Activated naive CD8-positive, alpha-beta T cell treated with anti-CD3 and anti-CD28 coated beads for 36 hours (primary cell): ENCODE measurements at regions not wholly inside any gene's neighbourhood (a gene's known extent, or its start where the extent isn't known, plus 50 kb on each side); places are given as distances from the start of the nearest gene placed in this dataset.

ENCODE experiments used
- DNase-seq: peaks from one replicate; pipeline ENCODE4 v3.0.0; 2021
- H3K27ac Mint-ChIP-seq: one replicate; pipeline ENCODE4 v1.8.0; 2022; ENCODE audit warnings: mild to moderate bottlenecking, moderate library complexity, mixed read lengths
- H3K27me3 Mint-ChIP-seq: one replicate; pipeline ENCODE4 v1.8.0; 2022; ENCODE audit warnings: mild to moderate bottlenecking, mixed read lengths
- H3K36me3 Mint-ChIP-seq: one replicate; pipeline ENCODE4 v1.8.0; 2021; ENCODE audit warnings: mild to moderate bottlenecking, mixed read lengths
- H3K4me1 Mint-ChIP-seq: one replicate; pipeline ENCODE4 v1.8.0; 2021; ENCODE audit warnings: mixed read lengths
- H3K4me3 Mint-ChIP-seq: one replicate; pipeline ENCODE4 v1.8.0; 2022; ENCODE audit warnings: mild to moderate bottlenecking, moderate library complexity, mixed read lengths
- H3K9me3 Mint-ChIP-seq: one replicate; pipeline ENCODE4 v1.8.0; 2022; ENCODE audit warnings: mixed read lengths

DNA sequence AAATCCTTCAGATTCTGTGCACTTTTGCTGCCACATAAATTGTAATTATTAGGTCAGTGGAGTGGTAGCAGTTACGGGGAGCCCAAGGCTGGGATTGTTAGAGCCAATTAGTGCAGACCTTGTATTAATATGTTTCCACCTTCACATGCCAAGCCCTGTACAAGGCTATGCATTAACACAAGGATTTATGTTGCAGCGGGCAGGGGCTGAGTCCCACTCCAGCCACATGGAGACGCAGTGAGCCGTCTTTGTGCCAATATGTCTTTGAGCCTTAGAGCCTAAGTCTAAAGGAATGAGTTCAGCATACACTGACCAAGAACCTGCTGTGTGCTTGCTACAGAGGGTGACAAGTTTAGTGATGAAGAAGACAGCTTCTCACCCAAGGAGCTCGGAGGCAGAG is 238.2 kb downstream of the TSN start:
- no peak overlapping the region for H3K4me3 Mint-ChIP-seq
- no peak for DNase-seq
- no peaks in the 10 kb centered on the region for H3K9me3 Mint-ChIP-seq
- no peaks in the 10 kb centered on the region for H3K36me3 Mint-ChIP-seq
- H3K27ac Mint-ChIP-seq: no peak overlapping the region
- H3K4me1 Mint-ChIP-seq: peaks cover 5% of the 10 kb centered on the region
- H3K27me3 Mint-ChIP-seq: no peaks in the 10 kb centered on the region

DNA sequence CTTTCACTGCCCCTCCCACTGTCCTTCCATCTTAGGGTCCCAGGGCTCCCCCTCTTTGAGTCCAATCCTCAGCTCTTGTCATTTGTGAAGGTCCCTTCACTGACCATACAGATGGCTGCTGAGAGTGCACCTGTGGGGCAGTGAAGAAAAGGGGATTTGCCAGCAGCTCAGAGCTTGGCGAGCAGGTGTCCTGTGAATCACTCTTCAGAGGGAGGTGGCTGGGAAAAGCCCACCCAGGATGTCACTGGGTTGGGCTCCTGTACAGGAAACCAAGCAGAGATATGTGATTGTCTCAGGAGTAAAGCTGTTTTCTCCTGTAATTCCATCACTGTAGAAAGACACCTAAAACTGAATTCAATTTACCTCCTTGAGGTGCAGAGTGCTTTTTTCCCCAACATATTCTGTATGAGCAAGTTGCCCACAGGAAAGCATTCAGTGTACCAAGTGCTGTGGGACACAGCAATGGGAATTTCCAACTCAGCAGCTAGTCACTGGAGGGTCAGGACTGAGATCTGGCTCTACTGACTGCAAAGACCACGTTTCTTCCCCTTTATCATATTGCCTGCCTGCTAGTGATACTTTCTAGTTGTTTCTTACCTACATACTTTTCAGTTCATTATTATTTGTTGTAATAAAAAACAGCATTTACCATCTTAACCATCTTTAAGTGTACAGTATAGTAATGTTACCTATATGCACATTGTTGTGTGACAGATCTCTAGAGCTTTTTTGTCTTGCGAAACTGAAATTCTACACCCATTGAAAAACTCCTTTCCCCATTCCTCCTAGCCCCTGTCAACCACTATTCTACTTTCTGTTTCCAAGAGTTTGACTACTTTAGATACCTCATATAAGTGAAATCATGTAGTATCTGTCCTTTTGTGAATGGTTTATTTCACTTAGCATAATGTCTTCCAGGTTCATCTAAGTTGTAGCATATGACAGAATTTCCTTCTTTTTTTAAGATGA is 239.1 kb downstream of the TSN start:
- Mint-ChIP-seq H3K9me3 (no peaks in the 10 kb centered on the region), H3K4me3 (no peak overlapping the region), H3K36me3 (no peaks in the 10 kb centered on the region), H3K4me1 (peaks cover 5% of the 10 kb centered on the region), H3K27me3 (no peaks in the 10 kb centered on the region), H3K27ac (no peak overlapping the region)
- DNase-seq: no peak

DNA sequence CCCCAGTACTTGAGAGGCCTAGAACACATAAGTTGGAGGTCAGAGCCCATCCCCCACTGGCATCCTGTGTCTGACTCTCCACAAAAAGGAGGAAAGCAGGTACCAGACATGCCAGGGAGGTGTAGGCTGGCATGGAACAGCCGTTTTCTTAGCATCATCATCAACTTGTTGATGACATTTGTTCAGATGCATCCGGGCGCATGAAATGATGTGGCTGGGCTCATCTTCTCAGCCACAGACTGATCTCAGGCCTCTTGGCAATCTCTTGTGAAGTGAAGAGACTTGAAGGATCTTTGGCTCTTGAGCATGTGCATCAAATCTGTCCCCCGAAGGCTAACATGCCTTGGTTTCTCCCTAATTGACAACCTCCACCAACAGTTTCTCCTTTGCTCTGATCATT is 243.3 kb downstream of the TSN start:
- Mint-ChIP-seq H3K9me3 (no peaks in the 10 kb centered on the region), H3K36me3 (no peaks in the 10 kb centered on the region), H3K4me3 (no peak overlapping the region), H3K27me3 (no peaks in the 10 kb centered on the region), H3K4me1 (peaks cover 5% of the 10 kb centered on the region), H3K27ac (no peak overlapping the region)
- no peak for DNase-seq

DNA sequence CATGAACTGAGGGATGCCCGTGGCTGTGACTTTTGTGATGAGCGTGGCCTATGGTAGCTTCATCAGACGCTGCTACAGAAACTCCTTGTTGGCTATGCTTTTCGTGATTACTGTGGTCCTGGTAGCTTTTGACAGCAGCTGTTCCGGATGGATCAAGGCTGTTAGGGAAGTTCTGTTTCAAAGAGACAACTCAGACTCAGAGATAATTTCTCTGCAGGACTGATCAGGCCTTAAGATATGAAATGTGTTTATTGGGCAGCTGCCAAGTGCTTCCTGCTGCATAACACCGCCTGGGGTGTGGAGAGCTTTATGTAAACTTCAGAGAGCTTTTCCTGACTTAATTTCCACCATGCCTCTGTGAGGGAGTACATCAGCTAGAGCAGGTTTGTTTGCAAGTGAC is 243.8 kb downstream of the TSN start:
- Mint-ChIP-seq H3K4me1 (peaks cover 5% of the 10 kb centered on the region), H3K36me3 (no peaks in the 10 kb centered on the region), H3K4me3 (no peak overlapping the region), H3K27ac (no peak overlapping the region), H3K27me3 (no peaks in the 10 kb centered on the region), H3K9me3 (no peaks in the 10 kb centered on the region)
- DNase-seq: no peak

DNA sequence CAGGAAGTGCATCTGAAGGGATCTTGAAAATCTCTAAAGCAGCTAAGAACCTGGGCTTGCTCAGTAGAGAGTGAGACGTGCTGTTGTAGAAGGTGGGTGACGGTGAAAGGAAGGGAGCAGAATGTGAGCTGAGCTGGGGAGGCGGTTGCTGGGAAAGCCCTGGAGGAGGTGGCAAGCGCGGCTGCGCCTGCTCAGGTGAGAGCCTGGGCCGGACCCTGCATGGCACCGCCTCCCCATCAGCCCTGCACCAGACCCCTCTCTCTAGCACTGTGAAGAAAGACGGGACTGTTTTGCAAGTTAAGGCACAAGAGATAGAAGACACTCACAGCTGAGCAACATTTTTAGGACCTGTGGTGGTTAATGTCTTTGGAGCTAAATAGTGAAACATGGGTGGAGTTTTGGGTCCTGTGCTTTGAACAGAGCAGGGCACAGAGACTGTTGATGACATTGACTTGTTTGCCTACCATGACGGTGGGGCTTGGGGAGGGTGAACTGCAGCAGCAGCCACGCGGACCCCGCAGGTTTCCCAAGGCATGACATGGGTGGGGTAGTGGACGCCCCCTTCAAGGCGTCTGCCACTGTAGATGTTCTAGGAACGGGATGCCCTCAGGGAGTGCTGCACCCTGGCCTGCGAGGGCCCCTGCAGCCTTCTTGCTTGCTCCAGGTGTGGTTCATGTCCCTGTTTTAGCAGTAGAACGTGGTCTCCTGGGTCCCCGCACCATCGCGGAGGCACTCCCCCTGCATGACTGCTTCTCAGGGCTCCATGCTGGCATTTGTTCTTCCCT is 245.3 kb downstream of the TSN start:
- Mint-ChIP-seq H3K9me3 (no peaks in the 10 kb centered on the region), H3K36me3 (no peaks in the 10 kb centered on the region), H3K27me3 (no peaks in the 10 kb centered on the region), H3K27ac (no peak overlapping the region), H3K4me1 (no peaks in the 10 kb centered on the region), H3K4me3 (no peak overlapping the region)
- no peak for DNase-seq

DNA sequence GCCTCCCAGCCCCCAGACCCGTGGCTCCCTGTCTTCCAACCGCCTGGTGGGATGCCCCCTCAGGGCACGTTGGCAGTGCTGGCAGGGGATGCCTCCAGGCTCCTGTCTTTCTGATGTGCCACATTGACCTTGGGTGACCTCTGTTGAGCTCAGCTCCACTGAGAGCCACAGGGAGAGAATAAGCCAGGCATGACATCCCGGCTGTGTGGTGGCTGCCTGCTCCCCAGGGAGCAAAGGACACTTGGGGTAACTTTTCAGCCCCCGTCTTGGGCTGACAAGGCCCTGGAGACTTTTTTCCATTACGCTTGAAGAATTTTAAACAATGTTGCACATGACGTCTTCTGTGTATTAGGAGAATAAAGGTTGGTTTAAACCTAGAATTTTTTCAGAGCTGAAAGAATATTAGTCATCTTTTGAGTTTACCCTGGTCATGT is 246.0 kb downstream of the TSN start:
- no peaks in the 10 kb centered on the region for H3K36me3 Mint-ChIP-seq
- no peaks in the 10 kb centered on the region for H3K9me3 Mint-ChIP-seq
- H3K27me3 Mint-ChIP-seq: no peaks in the 10 kb centered on the region
- no peak overlapping the region for H3K27ac Mint-ChIP-seq
- H3K4me3 Mint-ChIP-seq: no peak overlapping the region
- no peaks in the 10 kb centered on the region for H3K4me1 Mint-ChIP-seq
- DNase-seq: no peak

DNA sequence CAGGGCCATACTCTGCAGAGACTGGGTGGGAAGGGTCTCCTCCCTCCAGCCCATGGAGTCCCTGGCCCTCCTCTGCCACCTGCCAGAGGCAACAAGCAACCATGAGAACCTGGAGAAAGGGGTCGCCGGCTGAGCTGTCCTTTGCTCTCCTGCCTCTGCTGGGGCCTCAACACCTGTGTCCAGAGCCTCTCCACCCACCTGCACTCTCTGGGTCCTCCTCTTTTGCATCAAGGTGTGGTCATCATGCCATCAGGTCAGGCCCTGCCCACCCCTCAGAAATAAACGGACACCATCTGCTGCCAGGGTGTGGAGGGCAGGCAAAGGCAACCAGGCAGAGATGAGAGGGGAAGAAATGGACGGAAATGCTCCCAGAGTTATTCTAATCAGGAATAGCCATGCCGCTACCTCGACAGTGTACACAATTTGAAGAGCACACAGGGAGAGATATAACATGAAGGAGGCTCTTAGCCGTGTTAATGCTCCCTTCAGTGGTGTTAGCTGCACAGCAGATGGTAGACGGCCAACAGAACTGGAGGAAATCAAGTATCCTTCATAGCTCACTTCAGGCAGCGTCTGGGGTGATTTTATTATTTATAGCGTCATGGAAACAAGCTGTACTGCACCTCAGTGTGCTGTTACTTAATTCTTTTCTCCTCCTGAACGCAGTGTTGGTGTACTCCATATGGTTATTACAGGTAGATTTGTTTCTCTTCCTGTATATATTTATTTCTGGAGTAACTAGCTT is 247.9 kb downstream of the TSN start:
- Mint-ChIP-seq H3K36me3 (no peaks in the 10 kb centered on the region), H3K27me3 (no peaks in the 10 kb centered on the region), H3K9me3 (no peaks in the 10 kb centered on the region), H3K27ac (no peak overlapping the region), H3K4me3 (no peak overlapping the region), H3K4me1 (no peaks in the 10 kb centered on the region)
- no peak for DNase-seq

DNA sequence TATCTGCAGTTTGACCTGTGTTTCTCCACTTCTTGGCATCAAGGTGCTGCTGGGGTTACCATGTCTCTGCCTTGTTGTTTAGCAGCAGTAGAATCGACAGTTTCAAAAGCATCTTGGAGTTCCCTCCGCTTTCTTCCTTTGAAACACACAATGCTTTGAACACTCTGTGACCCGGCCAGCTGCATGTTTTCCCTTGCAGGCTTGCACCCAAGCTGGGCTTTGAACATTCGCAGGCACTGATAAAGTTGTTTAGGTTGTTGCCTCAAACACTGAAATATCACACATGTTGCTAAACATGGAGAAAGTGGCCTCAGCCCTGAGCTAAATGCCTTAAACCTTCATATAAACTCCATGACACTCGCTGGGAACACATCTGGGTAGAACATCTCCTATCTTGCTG is 251.7 kb downstream of the TSN start:
- Mint-ChIP-seq H3K4me3 (no peak overlapping the region), H3K36me3 (no peaks in the 10 kb centered on the region), H3K27me3 (no peaks in the 10 kb centered on the region), H3K9me3 (no peaks in the 10 kb centered on the region), H3K27ac (no peak overlapping the region), H3K4me1 (no peaks in the 10 kb centered on the region)
- no peak for DNase-seq

DNA sequence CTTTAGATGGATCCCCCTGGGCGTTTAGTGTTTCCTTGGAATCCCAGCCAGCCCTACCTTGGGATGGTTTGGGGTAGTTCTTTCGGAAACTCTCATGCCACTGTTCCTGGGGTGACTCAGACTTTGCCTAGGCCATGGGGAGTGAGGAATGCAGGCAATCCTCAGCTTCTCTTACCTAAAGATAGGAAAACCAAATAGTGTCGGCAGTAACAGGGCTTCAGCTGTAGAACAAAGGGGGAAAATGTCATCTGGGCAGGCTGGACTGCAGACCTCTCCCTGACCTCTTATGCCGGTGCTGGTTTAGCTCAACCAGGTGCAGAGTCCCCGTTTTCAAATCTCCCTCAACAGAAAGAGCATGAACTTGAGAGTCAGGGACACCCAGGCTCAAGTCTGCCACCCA is 252.1 kb downstream of the TSN start:
- Mint-ChIP-seq H3K4me3 (no peak overlapping the region), H3K27me3 (no peaks in the 10 kb centered on the region), H3K27ac (no peak overlapping the region), H3K4me1 (no peaks in the 10 kb centered on the region), H3K9me3 (no peaks in the 10 kb centered on the region), H3K36me3 (no peaks in the 10 kb centered on the region)
- DNase-seq: no peak

DNA sequence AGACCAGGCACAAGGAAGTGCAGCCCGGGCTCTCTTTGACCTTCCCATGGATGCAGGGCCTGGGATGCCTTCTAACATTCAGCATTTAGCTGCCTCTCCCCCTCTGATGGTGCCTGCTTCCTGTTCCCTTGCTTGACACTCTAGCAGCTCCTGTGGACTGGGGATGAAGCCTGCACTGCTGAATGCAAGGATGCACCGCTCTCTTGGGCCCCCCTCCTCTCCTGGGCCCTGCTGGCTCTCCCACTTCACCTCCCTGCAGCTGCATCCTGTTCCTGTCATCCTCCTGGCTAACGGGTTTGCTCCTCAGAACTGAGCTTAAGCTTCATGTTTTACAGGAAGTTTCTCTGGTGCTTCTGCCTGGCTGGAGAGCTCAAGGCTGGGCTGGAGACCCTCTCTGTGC is 254.1 kb downstream of the TSN start:
- no peak for DNase-seq
- no peaks in the 10 kb centered on the region for H3K36me3 Mint-ChIP-seq
- no peaks in the 10 kb centered on the region for H3K4me1 Mint-ChIP-seq
- H3K27me3 Mint-ChIP-seq: no peaks in the 10 kb centered on the region
- no peak overlapping the region for H3K4me3 Mint-ChIP-seq
- H3K9me3 Mint-ChIP-seq: peaks cover 1% of the 10 kb centered on the region
- H3K27ac Mint-ChIP-seq: no peak overlapping the region

DNA sequence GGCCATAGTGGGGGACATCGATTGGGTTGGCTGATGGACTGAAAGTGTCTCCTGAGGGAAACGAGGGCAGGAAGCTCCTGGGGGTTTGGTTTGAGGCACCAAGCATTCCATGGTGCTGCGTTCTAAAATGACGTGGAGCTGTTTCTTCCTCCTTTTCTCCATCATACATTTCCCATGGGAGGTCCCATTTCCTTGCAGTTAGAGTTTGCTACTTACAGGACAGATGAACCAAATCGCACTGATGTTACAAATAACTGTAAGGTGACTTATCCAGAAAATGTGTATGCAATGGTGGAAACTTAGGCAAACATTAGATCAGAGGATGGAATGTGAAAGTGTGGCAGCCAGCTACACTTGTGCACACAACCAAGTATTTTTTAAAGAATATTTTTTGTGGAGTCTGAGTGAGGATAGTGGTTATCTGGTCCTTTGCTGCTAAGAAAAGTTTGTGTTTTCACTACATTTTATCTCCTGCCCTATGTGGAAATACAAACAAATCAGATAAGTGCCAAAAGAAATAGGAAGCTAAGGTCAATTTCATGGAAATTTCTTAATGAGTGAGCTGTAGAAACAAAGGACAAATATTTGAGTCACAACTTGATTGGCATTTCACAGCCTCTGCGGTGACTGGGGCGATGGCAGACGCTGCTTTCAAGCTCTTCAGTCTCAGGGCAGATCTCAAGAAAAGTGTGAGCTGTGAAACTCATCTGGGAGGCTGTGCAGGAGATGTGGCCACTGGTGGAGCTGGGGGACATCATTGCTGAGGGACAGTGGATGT is 256.2 kb downstream of the TSN start:
- Mint-ChIP-seq H3K36me3 (no peaks in the 10 kb centered on the region), H3K27me3 (no peaks in the 10 kb centered on the region), H3K4me1 (no peaks in the 10 kb centered on the region), H3K27ac (no peak overlapping the region), H3K9me3 (peaks cover 1% of the 10 kb centered on the region), H3K4me3 (no peak overlapping the region)
- no peak for DNase-seq

DNA sequence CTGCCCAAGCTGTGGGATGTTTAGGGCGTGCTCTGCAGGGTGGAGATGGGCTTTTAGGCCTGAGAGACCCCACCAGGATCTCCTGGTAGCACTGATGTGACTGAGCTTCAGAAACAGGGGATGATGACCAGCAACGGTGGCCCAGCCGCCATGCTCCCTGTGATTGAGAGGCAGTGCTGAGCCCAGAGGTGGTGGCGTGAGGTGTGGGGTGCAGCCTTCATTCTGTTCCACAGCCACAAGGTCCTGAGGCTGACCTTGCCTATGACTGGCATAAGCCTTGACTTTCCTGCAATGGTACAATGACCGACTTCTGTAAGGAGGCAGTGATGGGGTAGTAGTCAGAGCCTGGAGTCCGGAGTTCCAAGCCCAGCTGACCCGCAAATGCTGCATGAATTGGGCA is 263.3 kb downstream of the TSN start:
- Mint-ChIP-seq H3K9me3 (peaks cover 1% of the 10 kb centered on the region), H3K4me1 (no peaks in the 10 kb centered on the region), H3K27ac (no peak overlapping the region), H3K36me3 (no peaks in the 10 kb centered on the region), H3K4me3 (no peak overlapping the region), H3K27me3 (peaks cover 9% of the 10 kb centered on the region)
- no peak for DNase-seq

DNA sequence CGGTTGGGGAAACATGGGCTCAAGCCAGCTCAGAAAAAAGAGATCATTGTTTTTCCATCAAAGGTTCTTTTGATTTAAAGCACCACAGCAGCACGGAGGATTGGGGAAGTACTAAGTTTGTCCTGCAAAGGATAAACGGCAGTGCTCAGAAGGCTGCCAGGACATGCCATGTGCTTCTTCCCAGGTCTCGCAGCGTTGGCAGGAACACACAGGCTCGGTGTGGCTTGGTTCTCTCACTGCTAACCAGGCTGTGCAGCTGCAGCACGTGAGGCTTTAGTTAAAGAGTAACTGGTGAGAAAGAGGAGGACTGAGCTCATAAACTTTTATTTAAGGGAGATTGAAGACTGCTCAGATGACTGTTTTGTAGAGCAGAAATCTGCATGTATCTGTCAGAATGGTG is 264.3 kb downstream of the TSN start:
- peaks cover 9% of the 10 kb centered on the region for H3K27me3 Mint-ChIP-seq
- H3K4me1 Mint-ChIP-seq: no peaks in the 10 kb centered on the region
- no peak for DNase-seq
- no peaks in the 10 kb centered on the region for H3K9me3 Mint-ChIP-seq
- no peak overlapping the region for H3K27ac Mint-ChIP-seq
- H3K4me3 Mint-ChIP-seq: no peak overlapping the region
- H3K36me3 Mint-ChIP-seq: no peaks in the 10 kb centered on the region

DNA sequence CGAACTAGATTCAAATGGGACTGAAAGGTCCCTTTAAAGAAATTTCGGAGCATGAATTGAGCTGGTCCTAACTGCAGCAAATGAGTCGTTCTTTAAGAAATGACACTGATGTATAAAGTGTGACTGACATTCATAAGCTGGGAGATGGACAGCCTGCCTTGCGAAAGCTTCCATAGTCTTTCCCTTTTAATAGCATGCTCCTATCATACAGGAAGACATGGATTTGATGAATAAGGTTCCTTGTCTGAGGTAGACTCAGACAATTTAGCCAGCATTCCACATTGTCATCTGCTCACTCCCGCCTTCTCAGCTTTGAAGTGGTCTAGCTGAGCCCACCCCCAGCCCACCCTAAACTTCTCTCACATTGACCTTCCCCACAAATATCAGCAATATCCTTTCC is 264.9 kb downstream of the TSN start:
- no peak for DNase-seq
- Mint-ChIP-seq H3K36me3 (no peaks in the 10 kb centered on the region), H3K27me3 (peaks cover 9% of the 10 kb centered on the region), H3K4me1 (no peaks in the 10 kb centered on the region), H3K4me3 (no peak overlapping the region), H3K27ac (no peak overlapping the region), H3K9me3 (no peaks in the 10 kb centered on the region)
